UCSD-AML1 (cell line): ENCODE measurements at regions not wholly inside any gene's neighbourhood (a gene's known extent, or its start where the extent isn't known, plus 50 kb on each side); places are given as distances from the start of the nearest gene placed in this dataset.
A peak's percentile ranks its signal among the peaks of the same experiment; 100 is the strongest.
"Not testable (repeated sequence)": the region's sequence is repeated elsewhere in the genome, so short reads cannot be mapped to it uniquely, and the experiment has no call there.

ENCODE experiments used
- DNase-seq: peaks from one replicate; lab custom pipeline; 2025; ENCODE audit not compliant: unreplicated experiment; lab: John Stamatoyannopoulos, UW

DNA sequence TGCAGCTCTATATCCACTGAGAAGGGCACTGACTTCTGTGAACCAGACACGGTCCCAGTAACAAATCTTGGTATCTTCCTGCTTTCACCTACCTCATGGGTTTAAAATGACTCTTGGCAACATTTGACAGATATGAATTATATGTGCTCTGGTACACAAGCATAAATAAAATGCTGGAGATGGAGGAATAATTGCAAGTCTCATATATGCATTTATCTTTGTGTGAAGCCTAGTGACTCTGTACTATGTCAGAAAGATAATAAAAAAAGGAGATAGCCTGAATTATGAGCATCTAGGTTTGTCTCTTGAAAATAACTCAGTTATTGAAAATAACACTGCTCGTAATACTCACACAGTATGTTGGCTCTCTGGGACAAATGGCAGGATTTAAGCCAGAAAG, 167.1 kb upstream of the CRBN start:
- DNase-seq: no peak

DNA sequence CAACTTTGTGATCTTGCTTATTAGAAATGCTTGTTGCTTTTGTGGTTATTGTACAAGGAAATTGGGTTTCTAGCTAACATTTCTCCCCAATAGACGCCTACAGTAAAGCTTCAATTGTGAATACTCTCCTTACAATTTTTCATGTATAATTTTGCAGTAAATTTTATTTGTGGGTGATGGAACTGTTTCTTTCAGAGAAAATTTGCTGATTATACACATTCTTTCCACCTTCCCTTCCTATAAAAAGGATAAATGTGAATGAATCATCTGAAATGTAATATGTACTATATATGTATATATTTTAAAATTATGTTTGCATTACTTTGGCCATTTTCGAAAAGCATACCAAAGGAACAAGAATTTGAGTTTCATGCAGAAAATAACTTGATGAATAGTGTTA, 162.7 kb upstream of the CRBN start:
- no peak for DNase-seq

DNA sequence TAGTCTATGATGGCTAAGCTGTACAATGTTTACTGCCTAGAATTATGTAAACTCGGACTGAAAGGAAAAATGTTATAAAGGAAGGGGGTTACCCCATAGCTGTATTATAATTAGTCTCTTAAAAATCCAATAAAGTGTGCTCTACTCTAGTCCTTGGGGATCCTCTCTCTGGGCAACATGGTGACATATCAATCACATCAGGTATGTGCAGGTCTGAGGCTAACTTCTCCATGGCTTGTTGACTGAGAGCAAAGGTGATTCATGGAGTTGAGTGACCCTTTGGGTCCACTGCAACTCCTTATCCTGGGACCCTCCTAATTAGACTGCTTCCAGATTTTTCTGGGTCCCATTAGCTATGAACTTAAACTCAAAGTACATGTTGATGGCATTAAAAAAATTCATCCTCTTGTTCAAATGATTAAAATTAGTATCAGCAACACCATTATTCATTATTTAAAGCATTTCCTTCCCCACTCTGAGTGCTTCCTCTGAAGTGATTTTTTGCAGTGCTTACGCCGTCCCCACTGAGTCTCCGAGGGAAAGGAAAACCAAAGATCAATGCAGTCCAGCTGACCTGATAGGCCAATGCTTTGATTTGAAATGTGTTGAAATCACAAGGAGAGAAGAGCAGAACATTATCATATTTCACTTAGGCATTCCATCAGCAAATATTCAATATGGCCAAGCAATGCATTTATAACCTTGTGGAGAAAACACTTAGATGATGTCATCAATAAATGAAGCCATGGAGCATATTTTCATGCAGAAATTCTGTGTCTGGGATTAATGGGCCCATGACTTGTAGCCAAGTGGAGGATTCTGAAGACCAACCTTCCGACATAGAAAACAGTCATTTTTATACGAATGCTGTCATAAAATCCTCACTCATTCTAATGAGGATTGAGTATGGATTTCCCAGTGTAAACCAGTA, 161.7 kb upstream of the CRBN start:
- no peak for DNase-seq

DNA sequence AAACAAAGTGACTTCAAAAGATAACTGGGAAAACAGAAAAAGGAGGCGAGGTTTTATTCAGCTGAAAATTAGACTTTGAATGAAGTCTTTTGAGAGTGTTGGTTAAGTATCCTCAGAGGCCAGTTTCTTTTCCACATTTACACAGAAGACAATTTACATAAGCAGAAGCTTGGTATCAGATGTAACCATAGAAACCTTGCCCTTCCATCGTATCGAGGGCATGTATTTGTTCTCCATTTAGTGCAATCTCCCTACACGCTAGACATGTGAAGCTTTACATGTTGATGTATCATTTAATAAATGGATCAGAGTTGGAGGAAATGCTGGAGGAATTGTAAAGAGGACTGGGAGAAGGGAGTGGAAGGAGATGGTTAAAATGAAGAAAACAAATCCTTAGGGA, 161.0 kb upstream of the CRBN start:
- DNase-seq: no peak

DNA sequence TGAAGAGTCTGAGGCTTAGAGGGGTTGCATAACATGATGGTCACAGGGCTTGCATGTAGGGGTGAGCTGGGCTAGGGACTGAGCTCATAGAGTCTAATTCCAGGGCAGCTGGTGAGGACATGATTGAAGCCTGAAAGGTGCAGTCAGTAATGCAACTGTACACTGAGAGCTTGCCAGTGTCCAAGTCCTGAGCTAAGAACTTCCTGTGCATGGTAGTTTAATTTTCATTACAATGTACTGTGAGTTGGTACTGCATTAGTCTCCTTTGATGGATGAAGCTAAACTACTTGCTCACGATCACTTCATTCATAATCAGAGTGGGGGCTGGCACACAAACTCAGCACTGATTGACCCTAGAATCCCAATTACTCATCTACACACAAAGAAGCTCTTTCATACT, 156.4 kb upstream of the CRBN start:
- DNase-seq: no peak

DNA sequence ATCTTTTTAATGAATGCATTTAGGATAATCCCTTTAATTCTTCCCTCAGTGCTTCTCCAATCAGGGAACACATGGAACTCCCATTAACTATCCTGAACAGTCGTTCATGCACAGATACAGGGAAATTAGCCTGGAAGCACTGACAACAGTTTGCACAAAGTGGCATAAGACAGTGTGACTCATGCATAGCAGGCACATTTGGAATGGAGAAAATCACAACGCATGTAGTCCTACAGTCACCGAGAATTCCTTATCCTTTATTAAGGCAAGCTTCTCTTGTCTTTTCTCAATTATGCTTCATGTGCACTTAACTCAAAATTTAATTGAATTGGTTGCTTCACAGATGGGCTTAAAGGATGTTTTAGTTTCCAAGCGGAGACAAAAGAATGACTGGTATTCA, 155.0 kb upstream of the CRBN start:
- no peak for DNase-seq

DNA sequence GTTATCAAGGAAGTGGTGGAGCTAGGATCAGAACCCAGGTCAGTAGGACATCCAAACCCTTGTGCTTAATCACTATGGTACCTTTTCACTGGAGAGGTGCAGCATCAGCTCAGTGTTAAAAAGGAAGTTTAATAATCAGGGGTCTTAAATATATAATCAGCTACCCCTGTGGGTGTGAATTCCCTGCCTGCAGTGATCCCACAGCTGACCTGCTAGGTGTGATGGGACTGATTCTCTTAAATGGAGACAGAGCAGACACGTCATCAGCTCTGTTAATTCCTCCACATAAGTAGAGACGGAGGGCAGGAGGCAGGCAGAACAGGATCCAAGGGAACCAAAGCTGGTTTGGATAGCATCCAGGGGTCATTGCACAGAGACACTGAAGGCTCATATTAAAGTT, 154.1 kb upstream of the CRBN start:
- DNase-seq: no peak

DNA sequence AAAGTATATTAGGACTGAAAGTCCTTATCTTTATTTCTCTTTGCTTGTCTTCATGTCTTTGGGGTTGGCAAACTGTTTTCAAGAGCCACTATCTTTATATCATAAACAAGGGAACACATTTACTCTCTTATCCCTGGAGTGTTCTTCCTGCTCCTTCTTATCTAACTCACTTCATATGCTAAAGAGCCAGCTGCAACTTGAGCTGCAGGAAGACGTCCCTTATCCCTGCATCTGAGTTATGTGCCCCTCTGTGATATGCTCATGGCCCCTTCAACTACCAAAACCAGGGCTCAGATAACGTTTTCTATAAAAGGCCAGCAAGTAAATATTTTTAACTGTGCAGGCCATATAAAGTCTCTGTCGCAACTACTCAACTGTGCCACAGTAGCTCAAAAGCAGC, 137.0 kb upstream of the CRBN start:
- no peak for DNase-seq

DNA sequence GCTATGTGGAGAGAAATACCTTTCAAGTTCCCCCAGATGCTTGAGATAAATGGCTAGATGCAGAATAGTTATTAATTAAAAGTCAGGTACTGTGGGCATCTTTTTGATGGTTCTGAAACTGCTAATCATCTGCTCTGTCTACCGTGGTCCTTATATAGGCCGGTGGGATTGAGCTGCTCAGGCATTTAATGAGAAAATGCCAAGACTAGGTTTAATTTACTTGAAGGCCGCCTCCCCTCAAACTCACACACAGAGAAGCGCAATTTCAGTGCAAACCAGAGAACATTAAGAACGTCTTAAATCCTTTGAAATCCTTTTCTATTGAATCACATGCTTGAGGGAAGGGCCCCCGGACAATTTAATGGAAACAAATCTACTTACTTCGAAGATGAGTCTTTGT, 136.4 kb upstream of the CRBN start:
- DNase-seq: no peak

DNA sequence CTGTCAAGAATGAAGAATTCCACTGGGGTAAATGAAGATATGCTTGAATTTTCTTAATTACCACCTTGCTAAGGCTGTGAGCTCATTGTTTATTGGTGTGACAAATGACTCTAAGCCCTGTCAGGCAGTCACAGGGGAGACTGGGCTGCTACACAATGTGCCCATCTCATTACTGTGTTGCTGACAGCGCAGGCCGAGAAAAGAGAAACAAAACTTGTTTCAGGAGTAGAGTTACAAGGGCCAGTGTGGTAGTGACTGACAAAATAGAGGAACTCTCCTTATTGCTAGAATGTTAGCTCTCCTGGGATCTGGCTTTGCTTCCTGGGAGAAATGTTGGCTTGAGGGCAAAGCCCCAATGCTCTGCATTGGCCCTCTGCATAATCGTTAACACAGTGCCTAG, 130.4 kb upstream of the CRBN start:
- no peak for DNase-seq

DNA sequence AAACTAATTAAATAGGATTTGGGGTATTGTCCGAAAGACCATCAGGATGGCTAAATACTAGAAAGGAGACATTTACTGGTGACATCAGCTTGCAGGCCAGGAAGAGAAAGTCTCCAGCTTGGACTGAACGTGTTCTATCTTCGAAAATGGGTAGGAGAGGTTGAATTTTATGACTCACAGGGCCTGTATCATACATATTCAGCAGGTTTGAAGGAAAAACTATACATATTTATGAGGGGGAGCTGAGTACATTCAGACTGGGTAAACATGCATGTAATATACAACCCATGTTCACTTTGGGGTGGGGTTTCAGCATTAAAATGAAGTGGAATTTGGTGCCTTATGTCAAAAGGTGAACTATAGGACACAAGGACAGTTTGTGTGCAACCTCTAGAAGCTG, 129.3 kb upstream of the CRBN start:
- DNase-seq: no peak

DNA sequence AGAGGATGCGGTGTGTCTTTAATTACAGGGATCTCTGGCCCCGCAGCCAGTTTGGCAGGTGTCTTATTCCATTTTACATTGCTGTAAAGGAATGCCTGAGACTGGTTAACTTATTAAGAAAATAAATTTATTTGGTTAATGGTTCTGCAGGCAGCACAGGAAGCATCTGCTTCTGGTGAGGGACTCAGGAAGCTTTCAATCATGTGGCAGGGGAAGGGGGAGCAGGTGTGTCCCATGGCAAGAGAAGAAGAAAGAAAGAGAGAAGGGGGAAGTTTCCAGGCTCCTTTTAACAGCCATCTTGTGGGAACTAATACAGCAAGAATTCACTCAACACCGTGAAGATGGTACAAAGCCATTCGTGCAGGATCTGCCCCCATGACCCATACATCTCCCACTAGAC, 128.0 kb upstream of the CRBN start:
- peak; percentile 43 for DNase-seq

DNA sequence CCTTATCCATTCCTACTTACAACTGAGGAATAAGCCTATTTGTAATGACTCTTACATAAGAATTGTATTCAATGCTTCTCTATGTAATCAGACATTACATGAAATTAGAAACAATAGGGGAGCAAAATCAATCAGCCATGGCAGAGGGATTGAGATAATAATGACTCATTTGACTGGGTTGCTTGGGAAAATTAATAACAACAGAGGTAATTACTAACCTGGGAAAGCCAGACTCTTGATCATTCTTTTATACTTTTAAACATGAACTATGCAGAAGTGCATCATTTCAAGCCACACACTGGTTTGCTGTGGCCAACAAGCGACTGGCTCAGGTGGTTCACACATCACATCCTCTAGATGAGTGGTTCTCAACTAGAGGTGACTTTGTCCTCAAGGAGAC, 126.3 kb upstream of the CRBN start:
- no peak for DNase-seq

DNA sequence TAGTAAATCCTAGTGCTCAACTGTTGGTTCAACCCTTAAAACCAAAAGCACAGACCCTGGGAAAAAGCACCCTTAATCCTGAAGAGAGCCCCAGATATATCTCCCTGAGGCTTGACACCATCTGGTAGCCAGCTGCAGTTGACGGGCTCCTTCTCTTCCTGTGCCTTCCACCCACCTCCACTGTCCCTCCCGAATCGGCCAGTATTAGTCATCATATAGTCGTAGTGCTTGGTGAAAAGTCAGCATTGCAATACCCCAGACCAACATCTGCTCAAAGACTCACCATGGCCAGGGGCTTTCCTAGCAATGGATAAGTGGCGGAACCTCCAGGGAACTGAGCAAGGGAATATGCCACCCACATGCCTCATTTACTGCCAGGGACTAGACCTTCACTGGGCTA, 125.6 kb upstream of the CRBN start:
- peak; percentile 15 for DNase-seq

DNA sequence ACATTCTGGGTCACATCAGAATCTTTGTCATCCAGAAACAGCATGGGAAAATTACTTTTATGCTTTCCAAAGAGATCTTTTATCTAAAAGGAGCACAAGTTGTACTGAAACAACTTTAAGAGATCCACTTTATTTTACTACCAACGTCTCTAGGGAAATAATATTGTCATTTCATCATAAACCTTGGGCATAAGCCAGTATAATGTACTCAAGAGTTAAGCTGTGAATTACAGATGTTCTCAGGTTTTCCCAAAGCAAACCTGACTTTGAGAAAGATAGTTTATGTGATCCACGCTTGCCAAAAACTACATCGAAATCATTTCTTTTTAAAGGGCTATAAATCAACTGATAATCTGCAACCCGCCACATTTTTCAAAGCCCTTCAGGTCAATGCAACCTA, 124.1 kb upstream of the CRBN start:
- DNase-seq: no peak

DNA sequence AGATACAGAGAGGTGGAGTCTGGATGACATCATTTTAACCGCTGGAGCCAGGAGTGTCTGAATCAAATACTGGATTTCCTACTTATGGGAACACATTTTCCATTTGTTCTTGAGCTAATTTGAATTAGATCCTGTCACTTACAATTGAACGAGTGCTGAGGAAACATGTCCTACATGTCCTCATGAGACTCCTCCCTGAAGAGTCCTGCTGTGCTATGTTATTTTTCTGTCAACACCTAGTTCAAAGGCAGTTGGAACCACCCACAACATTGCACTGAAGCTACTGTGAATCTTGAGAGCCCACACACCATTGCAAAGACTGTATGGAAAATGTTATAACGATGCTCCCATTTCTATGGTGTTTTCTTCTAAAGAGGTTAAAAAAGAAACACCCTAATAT, 123.5 kb upstream of the CRBN start:
- no peak for DNase-seq

DNA sequence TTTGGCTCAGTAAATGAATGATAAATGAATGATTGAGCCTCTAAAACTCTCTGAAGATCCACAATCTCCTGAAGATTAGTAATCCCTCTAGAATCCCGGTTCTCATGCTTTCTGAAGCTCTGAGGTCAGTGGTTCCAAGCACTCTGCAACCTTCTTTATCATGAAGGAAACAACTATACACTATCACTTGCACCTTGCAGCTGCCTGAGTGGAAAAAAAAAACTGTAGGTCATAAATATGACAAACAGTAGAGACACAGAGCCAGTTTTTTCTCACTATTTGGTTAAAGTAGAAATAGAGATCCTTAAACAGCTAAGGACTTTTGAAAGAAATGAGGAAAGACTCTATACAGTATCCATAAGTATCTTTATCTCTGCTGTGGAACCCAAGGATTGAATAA, 122.0 kb upstream of the CRBN start:
- DNase-seq: no peak

DNA sequence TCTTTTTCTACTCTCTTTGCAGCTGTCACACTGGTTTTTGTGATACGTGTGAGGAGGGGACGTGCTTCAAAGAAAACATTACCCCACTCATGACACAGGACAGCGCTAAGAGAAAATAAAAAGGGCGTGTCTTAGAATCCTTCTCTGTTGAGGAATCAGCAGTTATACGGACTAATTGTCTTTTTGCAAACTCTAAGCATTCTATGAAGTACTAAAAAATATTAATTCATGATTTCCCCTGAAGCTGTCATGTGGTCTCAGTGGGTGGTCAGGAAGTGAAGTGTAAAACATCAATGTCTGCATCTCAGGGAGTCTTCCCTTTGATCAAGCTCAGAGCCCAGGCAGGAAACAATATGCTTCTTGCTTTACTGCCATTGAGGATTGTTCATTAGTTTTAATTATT, 117.5 kb upstream of the CRBN start:
- DNase-seq: no peak

DNA sequence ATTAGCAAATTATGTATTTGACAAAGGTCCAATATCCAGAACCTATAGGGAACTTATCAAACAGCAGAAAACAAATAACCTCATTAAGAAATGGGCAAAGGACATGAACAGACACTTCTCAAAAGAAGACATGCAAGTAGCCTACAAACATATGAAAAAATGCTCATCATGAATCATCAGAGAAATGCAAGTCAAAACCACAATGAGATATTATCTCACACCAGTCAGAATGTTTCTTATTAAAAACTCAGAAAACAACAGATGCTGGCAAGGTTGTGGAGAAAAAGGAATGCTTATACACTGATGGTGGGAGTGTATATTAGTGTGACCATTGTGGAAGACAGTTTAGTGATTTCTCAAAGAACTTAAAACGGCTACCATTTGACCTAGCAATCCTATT, 116.1 kb upstream of the CRBN start:
- no peak for DNase-seq

DNA sequence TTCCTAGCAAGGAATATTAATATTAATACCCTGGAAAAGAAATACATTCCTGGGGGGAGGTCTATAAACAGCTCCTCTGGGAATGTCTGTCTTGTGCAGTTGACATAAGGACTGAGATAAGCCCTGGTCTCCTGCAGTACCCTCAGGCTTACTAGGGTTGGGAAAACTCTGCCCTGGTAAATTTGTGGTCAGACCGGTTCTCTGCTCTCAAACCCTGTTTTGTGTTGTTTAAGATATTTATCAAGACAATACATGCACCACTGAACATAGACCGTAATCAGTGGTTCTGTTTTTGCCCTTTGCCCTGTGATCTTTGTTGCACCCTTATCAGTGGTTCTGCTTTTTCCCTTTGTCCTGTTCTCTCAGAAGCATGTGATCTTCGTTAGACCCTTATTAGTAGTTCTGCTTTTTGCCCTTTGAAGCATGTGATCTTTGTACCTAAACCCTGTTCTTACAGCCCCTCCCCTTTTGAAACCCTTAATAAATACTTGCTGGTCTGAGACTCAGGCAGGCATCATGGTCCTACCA, 112.3 kb upstream of the CRBN start:
- not testable (repeated sequence) for DNase-seq

DNA sequence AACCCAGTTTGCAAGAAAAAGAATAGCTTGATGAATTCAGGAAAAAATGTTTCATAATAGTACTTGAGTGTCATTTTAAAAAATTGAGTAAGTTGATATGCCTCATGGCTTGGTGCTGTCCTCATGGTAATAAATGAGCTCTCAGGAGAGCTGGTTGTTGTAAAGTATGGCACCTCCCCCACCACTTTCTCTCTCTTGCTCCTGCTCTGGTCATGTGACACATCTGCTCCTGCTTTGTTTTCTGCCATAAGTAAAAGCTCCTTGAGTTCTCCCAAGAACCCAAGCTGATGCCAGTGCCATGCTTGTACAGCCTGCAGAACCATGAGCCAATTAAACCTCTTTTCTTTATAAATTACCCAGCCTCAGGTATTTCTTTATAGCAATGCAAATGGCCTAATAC, 108.8 kb upstream of the CRBN start:
- no peak for DNase-seq

DNA sequence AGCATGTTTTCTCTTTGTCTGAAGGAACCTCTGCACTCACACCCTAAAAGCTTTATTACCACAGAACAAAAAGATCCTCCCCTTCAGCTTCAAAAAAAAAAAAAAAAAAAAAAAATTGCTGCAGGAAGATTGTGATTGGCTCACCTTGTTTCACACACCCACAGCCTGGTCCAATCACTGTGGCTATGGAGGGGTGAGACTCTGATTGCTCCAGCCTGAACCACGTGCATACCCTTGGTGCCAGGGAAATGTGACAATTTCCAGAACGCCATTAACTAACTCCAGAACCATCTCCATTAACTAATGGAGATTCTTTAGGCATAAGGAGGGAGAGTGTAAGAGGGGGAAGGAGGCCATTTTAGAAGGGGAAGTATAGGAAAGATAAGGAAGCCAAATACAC, 106.5 kb upstream of the CRBN start:
- no peak for DNase-seq

DNA sequence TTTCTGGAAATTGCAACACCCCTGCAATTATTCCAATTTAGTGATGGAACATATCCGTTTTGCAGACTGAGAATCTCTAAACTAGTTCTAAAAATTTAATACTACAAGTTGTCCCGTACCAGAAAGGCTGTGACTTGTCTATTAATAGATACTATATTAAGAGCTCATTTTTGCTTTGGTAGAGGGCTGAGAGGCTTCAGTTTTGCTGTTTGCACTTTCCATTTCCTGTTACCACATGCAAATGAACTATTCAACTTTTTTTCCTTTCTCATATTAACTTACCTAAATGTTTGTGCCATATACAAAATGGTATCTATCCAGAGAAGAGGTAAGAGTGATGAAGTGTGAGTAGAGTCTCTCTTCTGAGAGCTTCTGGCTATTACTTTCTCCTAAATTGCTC, 101.5 kb upstream of the CRBN start:
- no peak for DNase-seq
